NK-92 treated with Interleukin-12 subunit alpha and Interleukin-12 subunit beta, amount 100 ng/mL, for 24 hours (cell line): ENCODE measurements at regions not wholly inside any gene's neighbourhood (a gene's known extent, or its start where the extent isn't known, plus 50 kb on each side); places are given as distances from the start of the nearest gene placed in this dataset.

ENCODE experiments used
- DNase-seq: peaks from one replicate; lab custom pipeline; 2025; lab: John Stamatoyannopoulos, UW

- no peak for DNase-seq
Measured at GRCh38 chr20:56925082-56925830, 296.1 kb downstream of the TFAP2C start.

GRCh38 chr20:56925831-56926170 lies 296.7 kb downstream of the TFAP2C start:
- no peak for DNase-seq

GRCh38 chr20:56926501-56926900 lies 297.4 kb downstream of the TFAP2C start:
- DNase-seq, result no peak

GRCh38 chr20:56927127-56927526 lies 298.0 kb downstream of the TFAP2C start:
- DNase-seq, result no peak

GRCh38 chr20:56928007-56928406 lies 298.9 kb downstream of the TFAP2C start:
- no peak for DNase-seq

- no peak for DNase-seq
Measured at GRCh38 chr20:56929606-56930005, 300.5 kb downstream of the TFAP2C start.

- no peak for DNase-seq
Measured at GRCh38 chr20:56930876-56931275, 301.8 kb downstream of the TFAP2C start.

- no peak for DNase-seq
Measured at GRCh38 chr20:56932575-56933330, 303.6 kb downstream of the TFAP2C start.

- DNase-seq, result no peak
Measured at GRCh38 chr20:56933331-56933698, 304.2 kb downstream of the TFAP2C start.

GRCh38 chr20:56934888-56935287 lies 305.8 kb downstream of the TFAP2C start:
- no peak for DNase-seq

- DNase-seq, result no peak
Measured at GRCh38 chr20:56940466-56940865, 311.4 kb downstream of the TFAP2C start.

GRCh38 chr20:56941101-56941686 lies 312.1 kb downstream of the TFAP2C start:
- no peak for DNase-seq

GRCh38 chr20:56943946-56944945 lies 315.1 kb downstream of the TFAP2C start:
- DNase-seq, result no peak

GRCh38 chr20:56945057-56945456 lies 316.0 kb downstream of the TFAP2C start:
- DNase-seq, result no peak

- DNase-seq, result no peak
Measured at GRCh38 chr20:56945901-56946300, 316.8 kb downstream of the TFAP2C start.

- no peak for DNase-seq
Measured at GRCh38 chr20:56949318-56949717, 317.1 kb downstream of the BMP7 start.

- DNase-seq, result no peak
Measured at GRCh38 chr20:56952258-56953047, 314.0 kb downstream of the BMP7 start.

- DNase-seq, result no peak
Measured at GRCh38 chr20:56953048-56953586, 313.3 kb downstream of the BMP7 start.

GRCh38 chr20:56954797-56955196 lies 311.6 kb downstream of the BMP7 start:
- DNase-seq, result no peak

- DNase-seq, result no peak
Measured at GRCh38 chr20:56955680-56956079, 310.8 kb downstream of the BMP7 start.

GRCh38 chr20:56956534-56956933 lies 309.9 kb downstream of the BMP7 start:
- no peak for DNase-seq
